ENCODE measurements at regions not wholly inside any gene's neighbourhood (a gene's known extent, or its start where the extent isn't known, plus 50 kb on each side); places are given as distances from the start of the nearest gene placed in this dataset.

DNA sequence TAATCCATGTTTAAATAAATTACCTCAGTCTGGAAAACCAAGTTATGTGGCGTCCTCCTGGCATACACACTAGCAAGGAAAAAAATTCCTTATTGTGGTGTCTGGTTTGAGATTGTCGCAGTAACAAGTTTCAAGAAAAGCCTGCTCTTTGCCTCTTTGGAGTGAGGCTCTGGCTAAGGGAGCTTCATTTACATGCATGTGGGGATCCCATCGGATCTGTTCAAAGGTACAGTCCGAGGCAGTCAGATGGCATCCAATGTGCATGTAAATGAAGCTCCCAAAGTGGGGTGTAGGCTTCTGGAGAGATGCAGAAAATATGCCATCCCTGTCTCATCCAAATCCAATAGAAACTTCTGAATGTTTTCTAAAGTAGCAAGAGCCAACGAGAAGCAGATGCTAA, 199.5 kb upstream of the FBXL4 start:
- CTCF ChIA-PET (ENCODE audit: unreplicated experiment): no interaction called here
- intact Hi-C loops (cut with micrococcal nuclease; ENCODE audit: unreplicated experiment): no loop called here

GRCh38 chr6:99146711-99147110, 199.0 kb upstream of the FBXL4 start:
- ChIA-PET CTCF (ENCODE audit: unreplicated experiment) (no interaction called here), POLR2A (interaction anchor here (0.7 to 2.3 kb wide), 3 partner anchors 8 to 50 kb away, joined by 3 to 7 read pairs (median 4); no protein-coding TSS in a partner anchor)

More for the DNA sequence above, 199.5 kb upstream of the FBXL4 start:
- POLR2A ChIA-PET: interaction anchor here (0.6 to 2.3 kb wide), 4 partner anchors 9 to 177 kb away, joined by 3 to 7 read pairs (median 4); no protein-coding TSS in a partner anchor
- no peaks in the 10 kb centered on the region for H3K36me3 ChIP-seq (ENCODE audit: insufficient read depth, low read length)
- no peaks in the 10 kb centered on the region for H3K9me2 ChIP-seq (ENCODE audit: insufficient read depth, low read length)
- no peak overlapping the region for H3K4me2 ChIP-seq (ENCODE audit: low read length)
- H3K27ac ChIP-seq (ENCODE audit: low read depth, low read length, poor library complexity, severe bottlenecking): no peak overlapping the region
- BruUV-seq (replicated peaks): no TSS peak
- DNase-seq (ENCODE audit: low spot score): no peak
- H3K4me3 ChIP-seq (ENCODE audit: low read depth, low read length, poor library complexity, severe bottlenecking): no peak overlapping the region
- H3K9me3 ChIP-seq (ENCODE audit: low read length): no peaks in the 10 kb centered on the region
- no peaks in the 10 kb centered on the region for H3K4me1 ChIP-seq (ENCODE audit: insufficient read depth, low read length, poor library complexity, severe bottlenecking)
- no peak overlapping the region for H2AFZ ChIP-seq (ENCODE audit: low read length)
- H3K79me2 ChIP-seq (ENCODE audit: insufficient read depth, low read depth, low read length): no peaks in the 10 kb centered on the region
- TF ChIP-seq EZH2phosphoT487 (IDR thresholded peaks at IDR 0.05; ENCODE audit: borderline replicate concordance, low read depth, low read length): no peak
- TF ChIP-seq, protein P1, sequence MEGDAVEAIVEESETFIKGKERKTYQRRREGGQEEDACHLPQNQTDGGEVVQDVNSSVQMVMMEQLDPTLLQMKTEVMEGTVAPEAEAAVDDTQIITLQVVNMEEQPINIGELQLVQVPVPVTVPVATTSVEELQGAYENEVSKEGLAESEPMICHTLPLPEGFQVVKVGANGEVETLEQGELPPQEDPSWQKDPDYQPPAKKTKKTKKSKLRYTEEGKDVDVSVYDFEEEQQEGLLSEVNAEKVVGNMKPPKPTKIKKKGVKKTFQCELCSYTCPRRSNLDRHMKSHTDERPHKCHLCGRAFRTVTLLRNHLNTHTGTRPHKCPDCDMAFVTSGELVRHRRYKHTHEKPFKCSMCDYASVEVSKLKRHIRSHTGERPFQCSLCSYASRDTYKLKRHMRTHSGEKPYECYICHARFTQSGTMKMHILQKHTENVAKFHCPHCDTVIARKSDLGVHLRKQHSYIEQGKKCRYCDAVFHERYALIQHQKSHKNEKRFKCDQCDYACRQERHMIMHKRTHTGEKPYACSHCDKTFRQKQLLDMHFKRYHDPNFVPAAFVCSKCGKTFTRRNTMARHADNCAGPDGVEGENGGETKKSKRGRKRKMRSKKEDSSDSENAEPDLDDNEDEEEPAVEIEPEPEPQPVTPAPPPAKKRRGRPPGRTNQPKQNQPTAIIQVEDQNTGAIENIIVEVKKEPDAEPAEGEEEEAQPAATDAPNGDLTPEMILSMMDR (conservative IDR thresholded peaks at IDR 0.05; ENCODE audit: low read length): no peak
- H4K20me1 ChIP-seq (ENCODE audit: insufficient read depth, low read length): no peaks in the 10 kb centered on the region

DNA sequence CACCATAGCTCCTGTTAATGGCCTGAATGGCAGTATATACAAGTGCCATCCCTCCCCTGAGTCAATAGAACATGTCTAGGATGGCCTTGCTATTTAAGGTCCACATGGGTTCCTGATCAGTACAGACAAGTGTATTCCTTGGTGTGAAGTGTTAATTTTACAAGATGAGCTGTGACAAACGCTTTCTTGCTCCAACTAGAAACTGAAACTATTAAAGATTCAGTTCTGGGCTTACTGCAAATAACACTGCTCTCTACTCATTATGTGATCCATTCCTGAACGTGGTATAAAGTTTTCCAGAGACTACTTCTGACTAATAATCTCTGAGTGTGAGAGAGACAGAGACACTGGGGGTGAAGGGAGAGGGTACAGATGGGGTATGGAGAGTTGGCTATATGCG, 198.0 kb upstream of the FBXL4 start:
- H2AFZ ChIP-seq (ENCODE audit: low read length): no peak overlapping the region
- H3K4me3 ChIP-seq (ENCODE audit: low read depth, low read length, poor library complexity, severe bottlenecking): no peak overlapping the region
- no peaks in the 10 kb centered on the region for H3K79me2 ChIP-seq (ENCODE audit: insufficient read depth, low read depth, low read length)
- no peaks in the 10 kb centered on the region for H3K9me2 ChIP-seq (ENCODE audit: insufficient read depth, low read length)
- no peaks in the 10 kb centered on the region for H4K20me1 ChIP-seq (ENCODE audit: insufficient read depth, low read length)
- POLR2A ChIA-PET: interaction anchor here (0.5 to 1.7 kb wide), 3 partner anchors 7 to 1705 kb away, joined by 3 to 4 read pairs (median 4); no protein-coding TSS in a partner anchor
- CTCF ChIA-PET (ENCODE audit: unreplicated experiment): no interaction called here
- BruUV-seq (replicated peaks): no TSS peak
- H3K4me2 ChIP-seq (ENCODE audit: low read length): no peak overlapping the region
- no peak for DNase-seq (ENCODE audit: low spot score)
- H3K9me3 ChIP-seq (ENCODE audit: low read length): no peaks in the 10 kb centered on the region
- TF ChIP-seq EZH2phosphoT487 (IDR thresholded peaks at IDR 0.05; ENCODE audit: borderline replicate concordance, low read depth, low read length): no peak
- TF ChIP-seq, protein P1 (conservative IDR thresholded peaks at IDR 0.05; ENCODE audit: low read length): no peak
- intact Hi-C loops (cut with micrococcal nuclease; ENCODE audit: unreplicated experiment): no loop called here
- H3K36me3 ChIP-seq (ENCODE audit: insufficient read depth, low read length): no peaks in the 10 kb centered on the region
- H3K27ac ChIP-seq (ENCODE audit: low read depth, low read length, poor library complexity, severe bottlenecking): no peak overlapping the region
- no peaks in the 10 kb centered on the region for H3K4me1 ChIP-seq (ENCODE audit: insufficient read depth, low read length, poor library complexity, severe bottlenecking)

More at GRCh38 chr6:99146711-99147110, 199.0 kb upstream of the FBXL4 start:
- no peaks in the 10 kb centered on the region for H4K20me1 ChIP-seq (ENCODE audit: insufficient read depth, low read length)
- no TSS peak for BruUV-seq (replicated peaks)
- H3K4me1 ChIP-seq (ENCODE audit: insufficient read depth, low read length, poor library complexity, severe bottlenecking): no peaks in the 10 kb centered on the region
- H3K9me3 ChIP-seq (ENCODE audit: low read length): no peaks in the 10 kb centered on the region
- H3K9me2 ChIP-seq (ENCODE audit: insufficient read depth, low read length): no peaks in the 10 kb centered on the region
- intact Hi-C loops (cut with micrococcal nuclease; ENCODE audit: unreplicated experiment): no loop called here
- H3K79me2 ChIP-seq (ENCODE audit: insufficient read depth, low read depth, low read length): no peaks in the 10 kb centered on the region
- H3K36me3 ChIP-seq (ENCODE audit: insufficient read depth, low read length): no peaks in the 10 kb centered on the region
- H3K4me2 ChIP-seq (ENCODE audit: low read length): no peak overlapping the region
- no peak overlapping the region for H2AFZ ChIP-seq (ENCODE audit: low read length)
- no peak overlapping the region for H3K27ac ChIP-seq (ENCODE audit: low read depth, low read length, poor library complexity, severe bottlenecking)
- no peak overlapping the region for H3K4me3 ChIP-seq (ENCODE audit: low read depth, low read length, poor library complexity, severe bottlenecking)
- TF ChIP-seq EZH2phosphoT487 (IDR thresholded peaks at IDR 0.05; ENCODE audit: borderline replicate concordance, low read depth, low read length): no peak
- TF ChIP-seq, protein P1 (conservative IDR thresholded peaks at IDR 0.05; ENCODE audit: low read length): no peak
- DNase-seq (ENCODE audit: low spot score): no peak
